PC-3 (cell line): ENCODE measurements at regions not wholly inside any gene's neighbourhood (a gene's known extent, or its start where the extent isn't known, plus 50 kb on each side); places are given as distances from the start of the nearest gene placed in this dataset.
A peak's percentile ranks its signal among the peaks of the same experiment; 100 is the strongest.
"Not testable (repeated sequence)": the region's sequence is repeated elsewhere in the genome, so short reads cannot be mapped to it uniquely, and the experiment has no call there.

Experiments used
- ATAC-seq: fragments of 200-7000 bp; cut with Tn5 transposase; 2 replicates; pipeline ENCODE4 v1.9.1; 2020; ENCODE audit warnings: mild to moderate bottlenecking, moderate library complexity
- BruUV-seq: library from RNA; stranded (reverse); fragments of 400-500 nt; replicated peaks from 2 replicates; lab custom pipeline; 2021; lab: Mats Ljungman, UMichigan
- CTCF ChIA-PET: fragments of 300-600 bp; sonication (Branson Sonifier 250); formaldehyde crosslinking; loops from one replicate; lab custom pipeline; 2022; ENCODE audit warnings: antibody characterized with exemption; lab: Charles Lee
- POLR2A ChIA-PET: fragments of 300-600 bp; sonication (Branson Sonifier 250); formaldehyde crosslinking; loops from one replicate; lab custom pipeline; 2022; ENCODE audit warnings: antibody characterized with exemption; ENCODE audit not compliant: unreplicated experiment; lab: Charles Lee
- DNase-seq: peaks from one replicate; pipeline ENCODE4 v3.0.0-alpha.2; 2015
- H2AFZ ChIP-seq: fragments of 300-600 bp; sonication (generic); 2 replicates; pipeline ENCODE4 v1.6.0; 2016; ENCODE audit warnings: antibody characterized with exemption, low read length
- H3F3A ChIP-seq: fragments of 300-600 bp; sonication (generic); one replicate; pipeline ENCODE4 v1.6.0; 2017; ENCODE audit warnings: antibody characterized with exemption, low read length, control low read depth, mild to moderate bottlenecking; ENCODE audit not compliant: unreplicated experiment
- H3K27ac ChIP-seq: fragments of 300-600 bp; sonication (generic); 2 replicates; pipeline ENCODE4 v1.5.1; 2016; ENCODE audit warnings: mild to moderate bottlenecking, low read length
- H3K27me3 ChIP-seq: fragments of 300-600 bp; sonication (generic); 2 replicates; pipeline ENCODE4 v1.6.1; 2016; ENCODE audit warnings: low read length, mixed read lengths
- H3K36me3 ChIP-seq: fragments of 300-600 bp; sonication (generic); 2 replicates; pipeline ENCODE4 v1.6.1; 2016; ENCODE audit warnings: low read depth, mixed run types, low read length, mixed read lengths
- H3K4me1 ChIP-seq: fragments of 300-600 bp; sonication (generic); 2 replicates; pipeline ENCODE4 v1.5.1; 2016; ENCODE audit warnings: low read length; ENCODE audit not compliant: insufficient read depth
- H3K4me2 ChIP-seq: fragments of 300-600 bp; sonication (generic); 2 replicates; pipeline ENCODE4 v1.6.0; 2016; ENCODE audit warnings: low read length
- H3K4me3 ChIP-seq: fragments of 300-600 bp; sonication (generic); 2 replicates; pipeline ENCODE4 v1.5.1; 2016; ENCODE audit warnings: mild to moderate bottlenecking, low read length, mixed read lengths
- H3K79me2 ChIP-seq: fragments of 300-600 bp; sonication (generic); 2 replicates; pipeline ENCODE4 v1.6.1; 2017; ENCODE audit warnings: low read length, mixed read lengths
- H3K9ac ChIP-seq: fragments of 300-600 bp; sonication (generic); 2 replicates; pipeline ENCODE4 v1.6.0; 2016; ENCODE audit warnings: mild to moderate bottlenecking, low read length
- H3K9me2 ChIP-seq: fragments of 300-600 bp; sonication (generic); replicated peaks from 2 replicates; pipeline ENCODE4 v1.6.1; 2016; ENCODE audit warnings: mixed run types, low read length, mixed read lengths
- H3K9me3 ChIP-seq: fragments of 300-600 bp; sonication (generic); 2 replicates; pipeline ENCODE4 v1.6.1; 2016; ENCODE audit warnings: low read length, mixed read lengths
- H4K20me1 ChIP-seq: fragments of 300-600 bp; sonication (generic); 2 replicates; pipeline ENCODE4 v1.6.1; 2016; ENCODE audit warnings: low read length, mixed read lengths
- intact Hi-C: fragments of 100-400 bp; cut with micrococcal nuclease; formaldehyde crosslinking; loops from 2 replicates; pipeline ENCODE4 v1.9.0; 2023

DNA sequence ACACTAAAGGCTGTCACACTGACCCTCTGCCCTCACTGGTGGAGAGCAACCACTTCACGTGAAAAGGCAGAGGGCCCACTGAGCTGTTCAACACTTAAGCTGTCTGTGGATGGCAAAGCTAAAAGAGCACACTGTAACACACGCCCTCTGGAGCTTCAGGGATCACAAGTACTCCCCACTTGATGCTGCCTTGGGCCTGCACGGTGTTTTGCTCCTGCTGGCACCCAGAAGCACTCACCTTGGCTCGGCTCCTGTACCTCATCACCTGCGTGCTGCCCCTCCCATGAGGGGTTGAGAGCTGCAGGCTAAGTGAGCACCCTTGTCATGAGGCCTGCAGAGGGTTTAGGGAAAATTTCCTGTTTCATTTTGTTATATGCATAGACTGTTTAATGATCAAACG, 96.0 kb downstream of the PROP1 start:
- H3K9me2 ChIP-seq, H3K4me1 ChIP-seq, H3K9ac ChIP-seq, H3K79me2 ChIP-seq, ATAC-seq, H4K20me1 ChIP-seq, H3F3A ChIP-seq, H3K4me3 ChIP-seq, DNase-seq, POLR2A ChIA-PET, BruUV-seq, H2AFZ ChIP-seq, H3K27me3 ChIP-seq, H3K9me3 ChIP-seq, H3K4me2 ChIP-seq, intact Hi-C loops, CTCF ChIA-PET, H3K27ac ChIP-seq, H3K36me3 ChIP-seq: not testable (repeated sequence)

DNA sequence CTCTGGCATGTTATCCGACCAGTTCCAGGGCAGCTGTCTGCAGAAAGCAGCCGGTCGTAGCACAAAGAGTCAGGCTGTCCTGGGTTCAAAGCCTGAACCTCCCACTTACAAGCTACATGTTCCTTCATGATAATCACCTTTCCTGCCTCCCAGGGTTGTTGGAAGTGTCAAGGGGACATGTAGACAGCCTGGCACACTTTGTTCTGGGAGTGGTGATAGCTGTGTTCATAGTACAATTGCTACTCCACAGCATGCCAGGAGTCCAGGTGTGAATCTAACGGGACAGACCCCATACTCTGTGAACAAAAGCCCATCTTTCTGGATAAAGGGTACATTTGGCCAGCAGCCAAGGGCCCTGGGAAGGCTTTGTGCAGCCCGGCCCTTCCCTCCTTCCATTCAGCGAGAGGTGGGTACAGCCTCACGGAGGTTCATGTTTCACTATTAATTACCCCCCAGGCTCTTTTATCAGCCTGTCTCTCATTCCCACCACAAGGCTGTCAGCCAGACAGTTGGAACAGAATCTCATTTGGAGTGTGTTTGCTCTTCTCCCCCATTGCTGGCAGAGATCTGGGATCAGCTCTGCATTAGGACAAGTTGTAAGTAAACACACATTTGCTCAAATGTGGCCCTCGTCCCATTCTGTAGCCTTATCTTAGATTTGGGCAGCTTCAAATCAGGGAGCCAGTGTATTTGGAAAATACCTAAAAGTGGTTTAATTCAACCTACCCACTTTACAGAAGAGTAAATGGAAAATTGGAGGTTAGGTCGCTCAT, 101.2 kb downstream of the PROP1 start:
- CTCF ChIA-PET, H3K36me3 ChIP-seq, ATAC-seq, DNase-seq, H4K20me1 ChIP-seq, H3F3A ChIP-seq, H3K4me1 ChIP-seq, H3K9me2 ChIP-seq, H3K9ac ChIP-seq, H3K27me3 ChIP-seq, H3K4me3 ChIP-seq, H2AFZ ChIP-seq, H3K27ac ChIP-seq, intact Hi-C loops, BruUV-seq, H3K4me2 ChIP-seq, H3K9me3 ChIP-seq, POLR2A ChIA-PET, H3K79me2 ChIP-seq: not testable (repeated sequence)

DNA sequence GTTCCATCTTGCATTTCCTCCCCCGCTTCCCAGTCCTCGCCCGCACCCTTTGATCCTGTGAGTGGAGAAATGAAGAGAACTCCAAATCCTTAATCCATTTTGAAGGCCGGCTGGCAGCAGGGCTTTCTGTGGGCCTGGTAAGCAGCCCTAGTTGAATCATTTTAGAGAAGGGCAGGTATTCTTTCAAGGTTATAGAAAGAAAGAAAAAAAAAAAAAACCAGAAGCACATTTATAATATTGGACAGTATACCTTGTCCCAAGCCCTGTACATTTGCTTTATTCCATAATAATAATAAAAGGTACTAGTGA, 103.7 kb downstream of the PROP1 start:
- H3K4me3 ChIP-seq, intact Hi-C loops, H3K79me2 ChIP-seq, H3K9me3 ChIP-seq, H3K9ac ChIP-seq, H2AFZ ChIP-seq, DNase-seq, H3K4me1 ChIP-seq, H3K4me2 ChIP-seq, CTCF ChIA-PET, POLR2A ChIA-PET, H3K27me3 ChIP-seq, H3K36me3 ChIP-seq, H4K20me1 ChIP-seq, H3F3A ChIP-seq, H3K27ac ChIP-seq, ATAC-seq, BruUV-seq, H3K9me2 ChIP-seq: not testable (repeated sequence)

DNA sequence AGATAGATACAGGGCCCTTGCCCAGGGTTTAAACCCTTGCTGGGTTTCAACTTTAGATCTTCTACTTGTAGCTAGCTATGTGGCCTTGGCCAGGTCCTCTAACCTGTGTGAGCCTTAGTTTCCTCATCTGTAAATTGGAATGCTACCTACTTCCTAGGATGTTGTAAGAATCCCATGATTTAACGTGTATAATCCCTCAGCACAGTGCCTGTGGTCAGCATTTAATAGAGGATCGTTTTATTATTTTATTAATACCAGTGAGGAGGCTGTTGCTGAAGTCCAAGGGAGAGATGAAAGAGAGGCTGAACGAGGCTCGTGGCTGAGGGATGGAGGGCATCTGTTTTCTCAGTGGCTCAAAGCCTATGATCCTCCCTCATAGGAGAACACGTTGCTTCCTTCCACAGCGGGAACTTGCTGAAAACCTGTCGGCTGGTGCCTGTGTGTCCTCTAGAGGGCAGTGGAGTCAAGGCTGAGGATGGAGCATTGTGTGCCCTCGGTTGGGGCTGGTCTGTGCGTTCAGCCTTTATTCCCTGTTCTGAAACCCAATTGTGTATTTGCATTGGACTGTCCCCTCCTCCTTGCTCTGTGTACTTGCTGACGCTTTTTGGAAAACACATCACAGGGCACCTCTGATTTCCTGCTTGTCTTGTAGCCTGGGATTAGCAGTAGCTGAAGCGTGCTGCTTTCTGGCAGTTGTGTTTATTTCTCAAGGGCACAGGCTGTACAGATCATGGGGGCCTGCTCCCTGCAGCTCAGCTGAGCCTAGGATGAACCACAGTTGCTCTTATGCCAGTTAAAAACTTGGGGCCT, 104.3 kb downstream of the PROP1 start:
- H3K9me2 ChIP-seq, CTCF ChIA-PET, POLR2A ChIA-PET, H3K27ac ChIP-seq, H4K20me1 ChIP-seq, BruUV-seq, H3K79me2 ChIP-seq, H3K9ac ChIP-seq, H3K4me3 ChIP-seq, H3K27me3 ChIP-seq, DNase-seq, intact Hi-C loops, H3F3A ChIP-seq, H3K36me3 ChIP-seq, H3K4me2 ChIP-seq, H3K4me1 ChIP-seq, H2AFZ ChIP-seq, H3K9me3 ChIP-seq: not testable (repeated sequence)
- ATAC-seq: peak; percentile 99

DNA sequence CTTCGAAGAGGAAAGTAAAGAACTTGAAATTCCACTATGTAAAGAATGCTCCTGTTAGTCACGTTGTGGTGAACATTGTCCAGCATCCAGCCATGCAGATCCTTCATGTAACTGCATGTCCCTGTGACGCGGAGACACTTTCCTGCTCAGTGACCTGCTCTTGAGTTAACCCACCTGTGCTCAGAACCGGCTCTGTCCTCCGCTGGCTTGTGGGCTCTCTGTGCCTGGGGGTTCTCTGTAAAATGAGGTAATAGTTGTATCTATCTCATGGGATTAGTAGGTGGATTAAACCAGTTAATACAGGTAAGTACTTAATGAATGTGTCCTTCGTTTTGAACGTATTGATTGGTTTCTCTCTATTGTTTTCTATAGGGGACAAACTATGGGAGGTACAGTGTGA, 100.6 kb upstream of the FAM153A start:
- DNase-seq, H3K36me3 ChIP-seq, ATAC-seq, intact Hi-C loops, H3K27me3 ChIP-seq, H2AFZ ChIP-seq, H3K9me3 ChIP-seq, H3K9ac ChIP-seq, H3K27ac ChIP-seq, H4K20me1 ChIP-seq, CTCF ChIA-PET, H3K4me3 ChIP-seq, H3F3A ChIP-seq, H3K4me2 ChIP-seq, H3K4me1 ChIP-seq, H3K79me2 ChIP-seq, POLR2A ChIA-PET, BruUV-seq, H3K9me2 ChIP-seq: not testable (repeated sequence)

DNA sequence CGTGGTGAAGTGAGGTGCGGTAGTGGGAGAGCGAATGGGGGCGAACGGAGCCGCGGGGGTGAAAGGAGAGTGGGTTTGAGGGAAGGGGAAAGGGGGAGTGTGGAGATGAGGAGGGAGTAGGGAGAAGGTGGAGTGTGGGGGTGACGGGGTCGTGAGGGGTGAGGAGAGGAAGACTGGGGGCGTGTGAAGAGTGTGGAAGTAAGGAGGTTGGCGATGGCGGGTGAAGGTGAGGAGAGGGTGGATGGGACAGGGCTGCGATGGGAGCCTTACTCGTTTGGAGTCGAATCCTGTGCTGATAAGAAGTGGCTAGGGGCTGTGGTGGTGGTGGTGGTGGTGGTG, 93.2 kb upstream of the FAM153A start:
- peak overlapping the region; percentile 74 for H3K4me2 ChIP-seq
- DNase-seq, POLR2A ChIA-PET, H2AFZ ChIP-seq, H3F3A ChIP-seq, CTCF ChIA-PET, H4K20me1 ChIP-seq, intact Hi-C loops, H3K27me3 ChIP-seq, H3K36me3 ChIP-seq, H3K4me1 ChIP-seq, H3K27ac ChIP-seq, H3K9me2 ChIP-seq, H3K79me2 ChIP-seq, H3K9ac ChIP-seq, H3K9me3 ChIP-seq, BruUV-seq: not testable (repeated sequence)
- H3K4me3 ChIP-seq: peak overlapping the region; percentile 66
- peak; percentile 57 for ATAC-seq
